ENCODE measurements at regions not wholly inside any gene's neighbourhood (a gene's known extent, or its start where the extent isn't known, plus 50 kb on each side); places are given as distances from the start of the nearest gene placed in this dataset.

DNA sequence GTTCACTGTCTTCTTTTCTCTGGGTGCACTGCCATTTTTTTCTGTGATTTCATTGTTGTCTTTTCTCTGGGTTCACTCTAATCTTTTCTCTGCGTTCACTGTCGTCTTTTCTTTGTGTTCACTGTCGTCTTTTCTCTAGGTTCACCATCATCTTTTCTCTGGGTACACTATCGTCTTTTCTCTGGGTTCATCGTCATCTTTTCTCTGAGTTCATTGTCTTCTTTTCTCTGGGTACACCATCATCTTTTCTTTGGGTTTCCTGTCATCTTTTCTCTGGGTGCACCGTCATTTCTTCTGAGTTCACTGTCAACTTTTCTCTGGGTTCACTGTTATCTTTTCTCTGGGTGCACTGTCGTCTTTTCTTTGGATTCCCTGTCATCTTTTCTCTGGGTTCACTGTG is 137.6 kb upstream of the MAP3K4 start:
- no peak for TF ChIP-seq POLR2A (IDR thresholded peaks at IDR 0.05)
- TF ChIP-seq, protein P1, sequence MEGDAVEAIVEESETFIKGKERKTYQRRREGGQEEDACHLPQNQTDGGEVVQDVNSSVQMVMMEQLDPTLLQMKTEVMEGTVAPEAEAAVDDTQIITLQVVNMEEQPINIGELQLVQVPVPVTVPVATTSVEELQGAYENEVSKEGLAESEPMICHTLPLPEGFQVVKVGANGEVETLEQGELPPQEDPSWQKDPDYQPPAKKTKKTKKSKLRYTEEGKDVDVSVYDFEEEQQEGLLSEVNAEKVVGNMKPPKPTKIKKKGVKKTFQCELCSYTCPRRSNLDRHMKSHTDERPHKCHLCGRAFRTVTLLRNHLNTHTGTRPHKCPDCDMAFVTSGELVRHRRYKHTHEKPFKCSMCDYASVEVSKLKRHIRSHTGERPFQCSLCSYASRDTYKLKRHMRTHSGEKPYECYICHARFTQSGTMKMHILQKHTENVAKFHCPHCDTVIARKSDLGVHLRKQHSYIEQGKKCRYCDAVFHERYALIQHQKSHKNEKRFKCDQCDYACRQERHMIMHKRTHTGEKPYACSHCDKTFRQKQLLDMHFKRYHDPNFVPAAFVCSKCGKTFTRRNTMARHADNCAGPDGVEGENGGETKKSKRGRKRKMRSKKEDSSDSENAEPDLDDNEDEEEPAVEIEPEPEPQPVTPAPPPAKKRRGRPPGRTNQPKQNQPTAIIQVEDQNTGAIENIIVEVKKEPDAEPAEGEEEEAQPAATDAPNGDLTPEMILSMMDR (IDR thresholded peaks at IDR 0.05): no peak
